ENCODE measurements at regions not wholly inside any gene's neighbourhood (a gene's known extent, or its start where the extent isn't known, plus 50 kb on each side); places are given as distances from the start of the nearest gene placed in this dataset.
"Not testable (repeated sequence)": the region's sequence is repeated elsewhere in the genome, so short reads cannot be mapped to it uniquely, and the experiment has no call there.

- TF ChIP-seq CTCF (IDR thresholded peaks at IDR 0.05); POLR2AphosphoS5 (IDR thresholded peaks at IDR 0.05; ENCODE audit: insufficient read depth in 1 of 2, low read depth in 1 of 2): not testable (repeated sequence)
These were observed 1360.7 kb downstream of the SPATA31A7 start for GRCh38 chr9:62550539-62550938.

Measured in vagina (tissue), 2 donors.